CD4-positive, alpha-beta T cell (primary cell): ENCODE measurements at regions not wholly inside any gene's neighbourhood (a gene's known extent, or its start where the extent isn't known, plus 50 kb on each side); places are given as distances from the start of the nearest gene placed in this dataset.

Experiments
- ATAC-seq: fragments of 200-7000 bp; cut with Tn5 transposase; one replicate; pipeline ENCODE4 v1.10.0; 2022; ENCODE audit warnings: mild to moderate bottlenecking; ENCODE audit not compliant: poor library complexity
- CTCF ChIA-PET: fragments of 350-600 bp; sonication (Branson Sonifier 250); formaldehyde crosslinking; loops from one replicate; lab custom pipeline; 2021; ENCODE audit warnings: antibody characterized with exemption, inconsistent platforms; lab: Charles Lee
- POLR2A ChIA-PET: fragments of 350-600 bp; sonication (Branson Sonifier 250); formaldehyde crosslinking; loops from one replicate; lab custom pipeline; 2021; ENCODE audit warnings: antibody characterized with exemption, inconsistent platforms; lab: Charles Lee
- DNase-seq, 14 experiments: peaks; one replicate each; pipeline ENCODE4 v3.0.0-alpha.2; 2013 to 2020; ENCODE audit warnings: mixed read lengths in 2 of 14
- H3K27ac ChIP-seq, 2 donors: one replicate each; pipeline versions ENCODE4 v1.5.1 to v1.7.0; 2013; ENCODE audit warnings: low read length in 2 of 2, low read depth in 1 of 2, mild to moderate bottlenecking in 1 of 2
- H3K27me3 ChIP-seq, 2 experiments: 1 replicate in 1 of 2; 2 replicates in 1 of 2; pipeline versions ENCODE4 v1.6.1 to v1.7.0; 2013; ENCODE audit warnings: low read length in 2 of 2, control low read depth in 1 of 2, mild to moderate bottlenecking in 1 of 2, moderate library complexity in 1 of 2; ENCODE audit not compliant: insufficient read depth in 2 of 2, control insufficient read depth in 1 of 2
- H3K36me3 ChIP-seq: one replicate; pipeline ENCODE4 v1.6.1; 2013; ENCODE audit warnings: low read length, control low read depth; ENCODE audit not compliant: insufficient read depth
- H3K4me1 ChIP-seq: one replicate; pipeline ENCODE4 v1.6.1; 2013; ENCODE audit warnings: low read length, control low read depth; ENCODE audit not compliant: insufficient read depth
- H3K4me3 ChIP-seq: one replicate; pipeline ENCODE4 v1.5.1; 2013; ENCODE audit warnings: mild to moderate bottlenecking, low read length, moderate library complexity
- H3K9me3 ChIP-seq, 2 experiments: 1 replicate in 1 of 2; 2 replicates in 1 of 2; pipeline versions ENCODE4 v1.6.1 to v1.7.0; 2013; ENCODE audit warnings: low read length in 2 of 2, mild to moderate bottlenecking in 2 of 2, control low read depth in 1 of 2, moderate library complexity in 1 of 2; ENCODE audit not compliant: control insufficient read depth in 1 of 2, insufficient read depth in 1 of 2
- H3K27ac Mint-ChIP-seq: one replicate; pipeline ENCODE4 v1.8.0; 2020; ENCODE audit warnings: mixed read lengths
- H3K27me3 Mint-ChIP-seq: one replicate; pipeline ENCODE4 v1.8.0; 2021; ENCODE audit warnings: mixed read lengths
- H3K36me3 Mint-ChIP-seq: one replicate; pipeline ENCODE4 v1.8.0; 2021; ENCODE audit warnings: low read depth, mixed read lengths
- H3K4me1 Mint-ChIP-seq: one replicate; pipeline ENCODE4 v1.8.0; 2021; ENCODE audit warnings: low read depth, mixed read lengths
- H3K4me3 Mint-ChIP-seq: one replicate; pipeline ENCODE4 v1.8.0; 2020; ENCODE audit warnings: mild to moderate bottlenecking, mixed read lengths
- H3K9me3 Mint-ChIP-seq: one replicate; pipeline ENCODE4 v1.8.0; 2020; ENCODE audit warnings: mixed read lengths
- CTCF ChIP-seq: fragments of 200-600 bp; IDR thresholded peaks from one replicate; pipeline ENCODE4 v1.8.0; 2022; ENCODE audit warnings: antibody characterized with exemption, mild to moderate bottlenecking
- intact Hi-C, 2 experiments: fragments of 100-400 bp; cut with DNase I in 1 of 2; cut with micrococcal nuclease in 1 of 2; formaldehyde crosslinking; loops; one replicate each; pipeline versions ENCODE4 v1.15.1 to v1.9.0; 2023 to 2025; cut with DNase I, micrococcal nuclease

- no peak for ATAC-seq
These were observed 161.7 kb downstream of the TSN start for GRCh38 chr2:121917143-121917542.

GRCh38 chr2:121918231-121918630 is 162.8 kb downstream of the TSN start:
- ATAC-seq: no peak
- peaks cover 3 to 5% of the 10 kb centered on the region in 2 experiments for H3K9me3 ChIP-seq
- no peaks in the 10 kb centered on the region for H3K36me3 ChIP-seq
- no peak for TF ChIP-seq CTCF
- ChIA-PET POLR2A (no interaction called here), CTCF (no interaction called here)
- no peaks in the 10 kb centered on the region for H3K27me3 ChIP-seq
- DNase-seq: no peak
- H3K36me3 Mint-ChIP-seq: no peaks in the 10 kb centered on the region
- H3K4me1 Mint-ChIP-seq: no peaks in the 10 kb centered on the region
- H3K9me3 Mint-ChIP-seq: no peaks in the 10 kb centered on the region
- H3K4me3 Mint-ChIP-seq: no peak overlapping the region
- no peaks in the 10 kb centered on the region for H3K4me1 ChIP-seq
- peaks cover 16% of the 10 kb centered on the region for H3K27me3 Mint-ChIP-seq
- H3K27ac ChIP-seq: no peak overlapping the region
- no peak overlapping the region for H3K27ac Mint-ChIP-seq
- H3K4me3 ChIP-seq: no peak overlapping the region
- intact Hi-C loops: no loop called here

More at GRCh38 chr2:121917143-121917542, 161.7 kb downstream of the TSN start:
- Histone ChIP-seq H3K4me1 (no peaks in the 10 kb centered on the region), H3K27me3 (no peaks in the 10 kb centered on the region), H3K27ac (no peak overlapping the region), H3K9me3 (peaks cover 3 to 5% of the 10 kb centered on the region in 2 experiments), H3K4me3 (no peak overlapping the region), H3K36me3 (no peaks in the 10 kb centered on the region)
- POLR2A ChIA-PET: no interaction called here
- H3K9me3 Mint-ChIP-seq: no peaks in the 10 kb centered on the region
- DNase-seq: no peak
- no peaks in the 10 kb centered on the region for H3K4me1 Mint-ChIP-seq
- TF ChIP-seq CTCF: no peak
- intact Hi-C loops: no loop called here
- no peak overlapping the region for H3K4me3 Mint-ChIP-seq
- H3K27me3 Mint-ChIP-seq: peaks cover 16% of the 10 kb centered on the region
- no peaks in the 10 kb centered on the region for H3K36me3 Mint-ChIP-seq
- CTCF ChIA-PET: no interaction called here
- H3K27ac Mint-ChIP-seq: no peak overlapping the region

- H3K27ac Mint-ChIP-seq: no peak overlapping the region
- H3K27me3 Mint-ChIP-seq: peaks cover 16% of the 10 kb centered on the region
- Histone ChIP-seq H3K9me3 (peaks cover 3 to 5% of the 10 kb centered on the region in 2 experiments), H3K4me3 (no peak overlapping the region), H3K4me1 (no peaks in the 10 kb centered on the region), H3K27me3 (no peaks in the 10 kb centered on the region), H3K27ac (no peak overlapping the region), H3K36me3 (no peaks in the 10 kb centered on the region)
- no peak for ATAC-seq
- H3K36me3 Mint-ChIP-seq: no peaks in the 10 kb centered on the region
- no peak for TF ChIP-seq CTCF
- CTCF ChIA-PET: no interaction called here
- intact Hi-C loops: no loop called here
- H3K4me3 Mint-ChIP-seq: no peak overlapping the region
- no peak for DNase-seq
- H3K9me3 Mint-ChIP-seq: no peaks in the 10 kb centered on the region
- H3K4me1 Mint-ChIP-seq: no peaks in the 10 kb centered on the region
- POLR2A ChIA-PET: no interaction called here
These were observed 164.4 kb downstream of the TSN start for GRCh38 chr2:121919803-121920202.
